SJCRH30 (cell line): ENCODE measurements at regions not wholly inside any gene's neighbourhood (a gene's known extent, or its start where the extent isn't known, plus 50 kb on each side); places are given as distances from the start of the nearest gene placed in this dataset.

Experiments
- DNase-seq, 2 experiments: peaks; one replicate each; pipeline ENCODE4 v3.0.0-alpha.2; 2015 to 2020
- H3K27ac ChIP-seq: fragments of 250-450 bp; sonication (Bioruptor Pico); 2 replicates; pipeline ENCODE4 v1.5.1; 2020; ENCODE audit warnings: mild to moderate bottlenecking, moderate library complexity
- H3K27me3 ChIP-seq: fragments of 250-450 bp; sonication (Bioruptor Pico); 2 replicates; pipeline ENCODE4 v1.5.1; 2020; ENCODE audit warnings: mild to moderate bottlenecking, moderate library complexity
- H3K36me3 ChIP-seq: fragments of 250-450 bp; sonication (Bioruptor Pico); 2 replicates; pipeline ENCODE4 v1.5.1; 2020; ENCODE audit warnings: mild to moderate bottlenecking, moderate library complexity
- H3K4me1 ChIP-seq: fragments of 250-450 bp; sonication (Bioruptor Pico); 2 replicates; pipeline ENCODE4 v1.5.1; 2020; ENCODE audit warnings: mild to moderate bottlenecking, moderate library complexity
- H3K4me3 ChIP-seq: fragments of 250-450 bp; sonication (Bioruptor Pico); 2 replicates; pipeline ENCODE4 v1.5.1; 2020; ENCODE audit warnings: mild to moderate bottlenecking, moderate library complexity
- H3K9me3 ChIP-seq: fragments of 250-450 bp; sonication (Bioruptor Pico); replicated peaks from 2 replicates; pipeline ENCODE4 v1.5.1; 2020; ENCODE audit warnings: mild to moderate bottlenecking, moderate library complexity

DNA sequence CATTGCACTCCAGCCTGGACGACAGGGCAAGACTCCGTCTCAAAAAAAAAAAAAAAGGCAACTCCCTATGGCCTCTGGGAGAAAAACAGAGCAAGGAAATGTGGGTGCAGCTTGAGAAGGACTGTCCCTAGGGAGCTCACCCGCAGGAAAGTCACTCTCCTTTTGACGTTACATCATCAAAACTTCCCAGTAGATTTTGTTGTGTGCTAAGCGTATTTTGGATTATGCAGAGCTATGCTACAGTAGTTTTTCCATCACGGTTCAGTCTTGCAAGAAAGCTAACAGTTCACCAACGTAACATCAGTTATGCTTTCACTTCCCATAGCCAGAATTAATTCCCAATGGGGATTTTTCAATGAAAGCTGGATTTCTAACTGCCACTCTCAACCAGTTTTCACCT is 138.8 kb downstream of the HSD17B3 start:
- no peak overlapping the region for H3K27ac ChIP-seq
- no peaks in the 10 kb centered on the region for H3K36me3 ChIP-seq
- H3K4me3 ChIP-seq = no peak overlapping the region
- no peaks in the 10 kb centered on the region; the same call in 1 of the 2 replicates for H3K9me3 ChIP-seq
- DNase-seq = no peak
- H3K27me3 ChIP-seq = no peaks in the 10 kb centered on the region
- peaks cover 18% of the 10 kb centered on the region for H3K4me1 ChIP-seq

DNA sequence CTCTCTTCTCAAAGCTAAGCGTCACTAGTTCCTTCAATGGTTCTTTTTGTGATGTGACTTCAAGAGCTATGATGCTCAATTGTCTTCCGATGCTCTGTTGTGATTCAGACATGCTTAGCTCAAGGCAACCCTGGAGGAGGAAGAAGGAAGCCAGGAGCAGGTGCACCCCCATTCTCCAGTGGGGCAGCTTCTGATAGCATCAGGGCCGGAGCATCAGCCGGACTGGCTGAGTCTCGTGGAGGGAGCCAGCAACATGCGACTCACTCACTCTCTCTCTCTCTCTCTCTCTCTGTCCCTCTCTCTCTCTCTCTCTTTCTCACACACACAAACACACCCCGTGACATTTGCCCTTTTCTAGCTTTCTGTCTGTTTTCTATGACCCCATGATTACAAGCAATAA is 140.2 kb downstream of the HSD17B3 start:
- Histone ChIP-seq H3K27me3 (no peaks in the 10 kb centered on the region), H3K36me3 (no peaks in the 10 kb centered on the region), H3K4me3 (no peak overlapping the region), H3K4me1 (peaks cover 15% of the 10 kb centered on the region), H3K9me3 (no peaks in the 10 kb centered on the region; the same call in 1 of the 2 replicates), H3K27ac (no peak overlapping the region)
- no peak for DNase-seq

DNA sequence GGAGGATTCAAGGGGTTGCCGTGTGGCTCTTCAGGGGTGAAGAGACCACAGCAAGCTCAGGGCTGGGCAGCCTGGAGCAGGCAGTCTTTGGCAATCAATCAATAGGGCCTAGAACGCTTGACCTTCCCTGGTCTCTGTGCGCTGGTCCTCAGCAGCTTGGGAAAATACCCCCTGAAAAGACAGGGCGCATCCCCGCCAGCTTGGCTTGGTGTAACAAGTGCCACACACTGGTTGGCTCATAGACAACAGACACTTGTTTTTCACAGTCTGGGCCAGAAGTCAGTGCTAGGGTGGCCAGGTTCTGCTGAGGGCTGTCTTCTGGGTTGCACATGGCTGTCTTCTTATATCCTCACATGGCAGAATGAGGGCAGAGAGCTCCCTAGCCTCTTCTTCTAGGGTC is 141.1 kb downstream of the HSD17B3 start:
- DNase-seq = no peak
- no peak overlapping the region for H3K27ac ChIP-seq
- H3K27me3 ChIP-seq = no peaks in the 10 kb centered on the region

DNA sequence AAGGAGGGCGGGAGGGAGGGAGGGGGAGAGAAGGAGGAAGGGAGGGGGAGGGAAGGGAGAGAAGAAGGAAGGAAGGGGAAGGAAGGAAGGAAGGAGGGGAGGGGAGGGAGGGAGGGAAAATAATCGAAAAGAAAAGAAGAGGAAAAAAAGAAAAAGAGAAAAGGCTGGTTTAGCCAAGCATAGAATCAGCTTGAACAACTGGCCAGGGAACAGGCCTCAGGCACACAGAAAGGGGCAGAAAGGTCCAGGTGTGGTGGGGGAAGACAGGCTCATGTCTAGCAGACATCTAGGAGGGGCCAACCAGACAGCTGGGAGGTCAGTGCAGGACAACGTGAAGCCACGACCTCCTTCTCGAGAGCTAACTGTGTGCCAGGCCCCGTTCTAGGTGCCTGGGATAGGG is 141.8 kb downstream of the HSD17B3 start:
- H3K36me3 ChIP-seq = no peaks in the 10 kb centered on the region

More for the DNA sequence above, 141.1 kb downstream of the HSD17B3 start:
- no peaks in the 10 kb centered on the region for H3K36me3 ChIP-seq
- H3K4me3 ChIP-seq = no peak overlapping the region
- H3K9me3 ChIP-seq = no peaks in the 10 kb centered on the region; the same call in 1 of the 2 replicates
- H3K4me1 ChIP-seq = peaks cover 21% of the 10 kb centered on the region

DNA sequence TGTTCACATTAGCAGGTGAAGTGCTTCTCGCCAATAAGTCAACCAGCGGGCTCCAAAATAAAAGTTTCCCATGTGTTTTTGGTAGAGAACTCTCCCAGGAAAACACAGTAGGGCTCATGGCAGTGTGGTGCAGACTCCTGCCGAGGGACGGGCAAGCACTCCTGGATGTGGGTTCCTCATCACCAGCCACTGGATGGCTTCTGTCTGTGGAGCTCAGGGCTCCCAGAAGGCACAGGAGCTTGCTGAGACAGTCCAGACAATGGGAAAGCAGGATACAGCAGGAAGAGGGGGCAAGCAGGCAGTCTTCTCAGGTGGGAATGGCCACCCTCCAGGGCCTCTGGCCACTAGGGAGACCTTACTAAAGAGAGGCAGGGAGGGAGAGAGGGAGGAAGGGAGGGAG is 142.4 kb downstream of the HSD17B3 start:
- H3K36me3 ChIP-seq = no peaks in the 10 kb centered on the region
- no peaks in the 10 kb centered on the region for H3K27me3 ChIP-seq
- H3K27ac ChIP-seq = no peak overlapping the region
- peaks cover 21% of the 10 kb centered on the region for H3K4me1 ChIP-seq
- H3K4me3 ChIP-seq = no peak overlapping the region
- H3K9me3 ChIP-seq = no peaks in the 10 kb centered on the region; the same call in 1 of the 2 replicates
- DNase-seq = no peak

More for the DNA sequence above, 141.8 kb downstream of the HSD17B3 start:
- Histone ChIP-seq H3K27me3 (no peaks in the 10 kb centered on the region), H3K4me1 (peaks cover 21% of the 10 kb centered on the region), H3K27ac (no peak overlapping the region), H3K9me3 (no peaks in the 10 kb centered on the region; the same call in 1 of the 2 replicates), H3K4me3 (no peak overlapping the region)
- no peak for DNase-seq

DNA sequence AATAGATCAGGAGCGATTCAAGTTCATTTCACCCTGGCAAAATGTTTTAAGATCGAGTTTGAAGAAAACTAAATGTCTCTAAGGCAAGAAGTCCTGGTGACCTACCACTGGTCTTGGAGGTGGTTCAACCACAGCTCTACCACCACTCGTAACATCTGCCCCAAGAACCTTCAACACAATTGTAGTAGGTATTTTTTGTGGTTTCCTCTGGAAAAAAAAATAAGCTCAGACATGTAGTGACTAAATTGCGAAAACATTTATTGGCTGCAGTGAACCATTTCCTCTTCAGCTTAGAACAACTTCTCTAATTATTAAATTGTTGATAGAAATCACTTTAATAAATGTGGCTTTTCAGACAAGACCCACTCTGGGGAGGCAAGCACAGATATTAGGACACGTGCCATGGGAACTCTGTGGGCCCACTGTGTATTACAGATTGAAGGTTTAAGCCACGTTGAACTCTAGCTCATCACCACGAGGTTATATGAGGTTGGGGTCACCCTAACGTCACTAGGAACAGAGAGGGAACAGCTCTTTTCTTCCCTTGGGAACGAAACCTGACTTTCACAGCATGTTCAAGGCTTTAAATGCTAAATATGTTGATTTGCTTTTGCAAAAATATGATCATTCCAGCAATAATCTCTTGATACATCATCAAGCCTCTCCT is 142.9 kb downstream of the HSD17B3 start:
- H3K27me3 ChIP-seq = no peaks in the 10 kb centered on the region

DNA sequence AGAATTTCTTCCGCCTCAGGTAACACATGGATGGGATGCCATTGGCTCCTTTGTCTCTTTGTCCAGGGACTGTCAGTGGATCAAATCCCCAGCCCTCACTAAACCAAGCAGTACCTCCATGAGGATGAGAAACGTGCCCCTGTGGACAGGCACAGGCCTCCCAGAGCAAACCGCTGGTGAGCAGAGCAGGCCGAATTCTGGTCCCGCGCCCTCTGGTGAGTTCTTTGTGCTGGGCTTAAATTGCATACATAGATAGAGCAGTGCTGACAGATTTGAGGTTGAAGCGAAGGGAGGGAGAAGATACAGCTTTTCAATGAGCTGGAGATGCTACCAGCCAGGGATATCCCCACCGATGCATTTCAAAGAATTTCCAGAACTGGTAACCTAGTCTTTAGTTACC is 143.8 kb downstream of the HSD17B3 start:
- Histone ChIP-seq H3K27me3 (no peaks in the 10 kb centered on the region), H3K9me3 (no peaks in the 10 kb centered on the region; the same call in 1 of the 2 replicates), H3K36me3 (no peaks in the 10 kb centered on the region), H3K4me3 (no peak overlapping the region), H3K27ac (no peak overlapping the region), H3K4me1 (peaks cover 21% of the 10 kb centered on the region)
- DNase-seq = no peak

More for the DNA sequence above, 142.9 kb downstream of the HSD17B3 start:
- no peak for DNase-seq
- Histone ChIP-seq H3K4me3 (no peak overlapping the region), H3K36me3 (no peaks in the 10 kb centered on the region), H3K4me1 (peaks cover 21% of the 10 kb centered on the region), H3K27ac (no peak overlapping the region), H3K9me3 (no peaks in the 10 kb centered on the region; the same call in 1 of the 2 replicates)

DNA sequence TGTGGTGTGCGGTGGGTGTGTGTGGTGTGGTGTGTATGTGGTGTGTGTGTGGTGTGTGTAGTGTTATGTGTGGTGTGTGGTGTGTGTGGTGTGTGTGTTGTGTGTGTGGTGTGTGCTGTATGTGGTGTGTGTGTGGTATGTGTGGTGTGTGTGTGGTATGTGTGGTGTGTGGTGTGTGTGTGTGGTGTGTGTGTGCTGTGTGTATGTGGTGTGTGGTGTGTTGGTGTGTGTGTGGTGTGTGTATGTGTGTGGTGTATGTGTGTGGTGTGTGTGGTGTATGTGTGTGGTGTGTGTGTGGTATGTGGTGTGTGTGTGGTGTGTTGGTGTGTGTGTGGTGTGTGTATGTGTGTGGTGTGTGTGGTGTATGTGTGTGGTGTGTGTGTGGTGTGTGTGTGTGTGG is 144.3 kb downstream of the HSD17B3 start:
- Histone ChIP-seq H3K27ac (no peak overlapping the region; the same call in 1 of the 2 replicates), H3K4me1 (peaks cover 21% of the 10 kb centered on the region), H3K36me3 (no peaks in the 10 kb centered on the region), H3K9me3 (no peaks in the 10 kb centered on the region; the same call in 1 of the 2 replicates), H3K27me3 (no peaks in the 10 kb centered on the region), H3K4me3 (no peak overlapping the region)
- DNase-seq = no peak

DNA sequence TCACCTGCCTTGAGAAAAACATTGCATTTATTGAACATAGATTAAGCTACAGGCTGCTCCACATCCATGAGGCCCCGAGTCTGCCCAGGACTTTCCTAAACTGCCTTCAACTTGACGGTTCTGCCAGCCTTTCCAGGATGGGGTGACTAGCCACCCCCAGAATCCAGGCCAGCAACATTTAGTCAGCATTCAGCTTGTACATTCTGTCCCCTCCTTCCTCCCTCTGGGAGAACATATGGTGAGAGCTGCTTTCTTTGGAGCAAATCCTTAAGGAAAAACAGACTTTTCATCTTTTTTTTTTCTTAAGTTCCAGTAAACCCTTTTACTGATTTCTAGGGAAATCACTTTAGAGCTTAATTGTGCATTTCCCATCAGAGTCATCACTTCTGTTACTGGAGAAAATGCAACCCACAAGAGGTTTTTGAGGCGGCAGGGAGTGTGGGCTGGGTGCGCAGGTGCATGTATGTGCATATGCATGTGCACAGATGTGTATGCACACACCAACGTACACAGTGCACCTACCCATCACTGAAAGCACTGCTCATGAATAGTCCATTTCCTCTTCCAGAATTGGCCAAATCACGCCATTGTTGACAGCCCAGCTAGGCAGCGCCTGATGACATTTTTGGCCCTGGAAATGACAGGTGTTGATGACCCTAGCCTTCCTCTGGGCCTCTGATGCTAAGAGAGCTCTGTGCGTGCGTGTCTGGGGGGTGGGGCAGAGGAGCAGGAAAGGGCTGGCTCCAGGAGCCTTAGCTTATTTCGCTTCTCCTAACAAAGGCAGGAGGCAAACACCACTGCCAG is 145.6 kb downstream of the HSD17B3 start:
- Histone ChIP-seq H3K27me3 (no peaks in the 10 kb centered on the region), H3K36me3 (no peaks in the 10 kb centered on the region), H3K27ac (peak overlapping the region; percentile 12; the same call in 1 of the 2 replicates), H3K4me1 (peaks cover 21% of the 10 kb centered on the region), H3K9me3 (no peaks in the 10 kb centered on the region; the same call in 1 of the 2 replicates), H3K4me3 (peak overlapping the region; percentile 22; the same call in 1 of the 2 replicates)
- DNase-seq = peak in 1 of 2 experiments; percentile 61

DNA sequence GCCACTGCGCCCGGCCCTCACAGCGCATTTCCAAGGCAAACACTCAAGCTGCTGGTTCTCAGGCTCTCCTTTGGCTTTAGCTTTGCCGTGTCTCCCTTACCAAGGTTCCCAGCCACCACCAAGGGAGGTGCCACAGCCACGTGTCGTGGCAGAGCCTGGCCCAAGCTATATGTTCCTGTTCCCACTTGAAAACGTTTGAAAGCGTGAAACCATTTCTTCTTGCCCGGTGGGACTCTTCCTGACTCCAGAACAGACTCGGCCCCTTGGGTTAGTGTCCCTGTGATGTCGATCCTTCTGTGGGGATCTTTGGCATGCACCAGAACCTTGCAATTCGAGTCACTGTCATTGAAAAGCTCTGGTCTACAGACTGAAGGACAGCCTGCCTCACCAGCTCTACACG is 147.9 kb downstream of the HSD17B3 start:
- Histone ChIP-seq H3K9me3 (no peaks in the 10 kb centered on the region; the same call in 1 of the 2 replicates), H3K27me3 (no peaks in the 10 kb centered on the region), H3K4me1 (peaks cover 18% of the 10 kb centered on the region), H3K4me3 (no peak overlapping the region), H3K27ac (no peak overlapping the region), H3K36me3 (no peaks in the 10 kb centered on the region)
- DNase-seq = no peak

DNA sequence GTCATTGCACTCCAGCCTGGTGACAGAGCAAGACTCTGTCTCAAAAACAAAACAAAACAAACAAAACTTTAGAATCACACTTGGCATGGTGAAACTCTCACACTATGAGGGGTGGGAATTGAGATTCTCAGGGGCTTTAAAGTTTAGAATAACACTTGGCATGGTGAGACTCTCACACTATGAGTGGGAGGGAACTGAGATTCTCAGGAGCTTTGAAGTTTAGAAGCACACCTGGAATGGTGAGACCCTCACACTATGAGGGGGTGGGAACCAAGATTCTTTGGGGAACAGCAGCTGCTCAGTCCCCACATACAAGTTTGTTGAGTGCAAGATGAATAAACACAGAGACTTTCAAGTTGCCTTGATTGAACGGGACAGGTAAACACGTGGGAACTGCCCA is 149.4 kb downstream of the HSD17B3 start:
- Histone ChIP-seq H3K4me3 (no peak overlapping the region), H3K27ac (no peak overlapping the region), H3K27me3 (no peaks in the 10 kb centered on the region), H3K9me3 (no peaks in the 10 kb centered on the region; the same call in 1 of the 2 replicates), H3K4me1 (peaks cover 9% of the 10 kb centered on the region), H3K36me3 (no peaks in the 10 kb centered on the region)
- DNase-seq = no peak

DNA sequence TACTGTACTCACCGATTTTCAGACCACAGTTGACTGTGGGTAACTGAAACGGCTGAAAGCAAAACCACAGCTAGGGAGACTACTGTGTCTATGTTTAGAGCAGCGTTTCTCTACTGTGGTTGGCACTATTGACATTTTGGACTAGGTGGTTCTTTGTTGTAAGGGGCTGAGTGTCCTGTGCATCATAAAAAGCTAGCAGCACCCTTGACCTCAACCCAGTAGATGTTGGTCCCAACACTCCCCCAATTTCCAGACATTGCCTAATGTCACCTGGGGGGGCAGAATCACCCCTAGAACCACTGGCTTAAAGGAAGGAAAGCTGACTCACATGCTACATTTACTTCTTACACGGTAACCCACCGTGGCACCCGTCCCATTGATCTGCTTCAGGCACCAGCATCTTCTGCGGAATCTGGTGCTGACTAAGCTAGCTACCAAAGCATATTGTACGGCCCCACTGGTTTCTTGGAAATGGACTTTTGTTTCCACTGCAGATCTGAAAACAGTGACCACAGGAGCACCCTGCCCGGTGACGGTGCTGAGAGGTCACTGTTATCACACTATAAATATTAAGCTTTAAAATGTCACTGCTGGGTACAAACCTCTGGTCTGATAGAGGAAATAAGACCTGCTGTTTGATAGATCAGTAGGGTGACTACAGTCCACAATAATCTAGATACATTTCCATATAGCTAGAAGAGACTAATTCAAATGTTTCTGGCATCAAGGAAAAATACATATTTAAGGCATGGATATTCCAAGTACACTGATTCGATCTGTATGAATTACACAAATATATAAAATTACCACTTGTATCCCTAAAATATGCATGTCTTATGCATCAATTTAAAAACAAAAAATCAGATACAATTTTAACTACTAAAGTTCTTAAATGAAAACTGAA is 151.4 kb downstream of the HSD17B3 start:
- Histone ChIP-seq H3K9me3 (no peaks in the 10 kb centered on the region; the same call in 1 of the 2 replicates), H3K4me1 (no peaks in the 10 kb centered on the region), H3K4me3 (no peak overlapping the region), H3K27ac (no peak overlapping the region), H3K27me3 (no peaks in the 10 kb centered on the region), H3K36me3 (no peaks in the 10 kb centered on the region)
- DNase-seq = no peak

DNA sequence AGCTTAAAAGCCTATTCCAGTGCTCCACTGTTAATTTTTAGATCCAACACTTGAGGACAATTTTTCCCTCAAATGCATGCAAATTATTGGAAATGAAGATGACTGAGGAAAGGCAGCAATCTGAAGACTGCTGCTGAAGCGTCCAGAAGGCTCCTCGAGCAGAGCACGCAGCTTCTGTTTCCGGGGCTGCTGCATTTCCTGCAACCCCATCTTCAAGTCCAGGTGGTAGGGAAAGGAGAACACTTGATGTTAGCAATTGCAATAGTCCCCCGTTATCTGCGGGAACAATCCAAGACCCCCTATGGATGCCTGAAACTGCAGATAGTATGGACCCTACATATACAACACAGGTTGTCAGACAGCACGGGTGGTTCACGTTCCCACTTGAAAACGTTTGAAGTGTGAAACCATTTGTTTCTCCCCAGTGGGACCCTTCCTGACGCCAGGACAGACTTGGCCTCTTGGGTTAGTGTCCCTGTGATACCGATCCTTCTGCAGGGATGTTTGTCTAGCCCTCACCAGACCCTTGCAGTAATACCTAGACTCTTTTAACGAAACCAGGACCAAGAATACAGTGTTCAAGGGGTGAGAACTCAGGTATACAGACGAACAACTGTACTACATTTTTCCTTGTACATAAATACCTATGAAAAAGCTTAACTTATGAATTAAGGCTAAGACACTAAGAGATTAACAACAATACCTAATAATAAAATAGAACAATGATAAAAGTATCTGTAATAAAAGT is 152.3 kb downstream of the HSD17B3 start:
- Histone ChIP-seq H3K4me3 (no peak overlapping the region), H3K27ac (no peak overlapping the region), H3K36me3 (no peaks in the 10 kb centered on the region), H3K27me3 (no peaks in the 10 kb centered on the region), H3K9me3 (no peaks in the 10 kb centered on the region; the same call in 1 of the 2 replicates), H3K4me1 (no peaks in the 10 kb centered on the region)
- DNase-seq = no peak
